ENCODE measurements at regions not wholly inside any gene's neighbourhood (a gene's known extent, or its start where the extent isn't known, plus 50 kb on each side); places are given as distances from the start of the nearest gene placed in this dataset.

DNA sequence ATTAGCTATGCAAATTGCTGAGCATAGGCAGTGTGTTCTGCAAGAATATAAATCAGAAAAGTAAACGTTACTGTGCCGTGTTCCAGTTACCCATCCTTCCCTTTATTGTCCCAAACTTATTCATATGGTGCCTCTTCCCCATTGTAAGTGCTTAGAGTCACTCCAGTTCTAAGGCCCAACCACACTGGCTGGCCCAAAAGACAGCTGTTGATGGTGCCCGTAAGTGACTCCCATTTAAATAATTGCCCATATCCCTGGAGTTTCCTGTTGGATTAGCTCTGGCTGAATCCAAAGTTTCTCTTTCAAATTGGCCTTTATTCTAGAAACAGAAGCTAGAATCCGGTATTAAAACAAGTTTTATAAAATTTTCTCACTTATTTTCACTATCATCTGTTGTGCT lies 400.1 kb upstream of the DDHD1 start:
- H3K27ac ChIP-seq (ENCODE audit: low read length): no peak overlapping the region
- H3K9me3 ChIP-seq (ENCODE audit: control insufficient read depth in 2 of 2, low read length in 2 of 2): no peaks in the 10 kb centered on the region

DNA sequence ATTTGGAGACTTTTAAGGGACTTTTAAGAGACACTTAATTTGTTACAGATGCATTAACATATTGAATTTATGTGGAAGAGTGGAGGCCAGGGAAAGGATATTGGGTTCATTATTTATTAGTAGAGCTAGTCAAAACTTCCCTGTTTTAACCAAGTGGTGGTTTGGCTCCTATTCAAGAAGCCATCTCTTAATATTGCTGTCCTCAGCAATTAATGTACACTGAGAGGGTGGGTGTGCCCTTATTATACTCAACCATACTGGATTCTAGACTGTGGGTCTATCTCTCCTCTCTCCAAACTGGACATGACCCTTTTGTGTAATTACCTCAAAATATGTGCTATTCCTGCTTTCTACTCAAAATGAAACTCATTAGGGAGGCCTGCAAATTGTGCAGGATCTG lies 398.7 kb upstream of the DDHD1 start:
- Histone ChIP-seq H3K27ac (ENCODE audit: low read length) (no peak overlapping the region), H3K27me3 (ENCODE audit: control insufficient read depth in 1 of 2, insufficient read depth in 2 of 2, low read length in 2 of 2) (no peaks in the 10 kb centered on the region), H3K36me3 (ENCODE audit: control insufficient read depth in 2 of 2, insufficient read depth in 2 of 2, low read length in 2 of 2) (no peaks in the 10 kb centered on the region), H3K4me1 (ENCODE audit: control insufficient read depth, insufficient read depth, low read length) (no peaks in the 10 kb centered on the region), H3K9ac (ENCODE audit: low read length in 2 of 2) (no peak overlapping the region), H3K4me3 (ENCODE audit: low read length in 2 of 2) (no peak overlapping the region), H3K9me3 (ENCODE audit: control insufficient read depth in 2 of 2, low read length in 2 of 2) (no peaks in the 10 kb centered on the region)

More for the DNA sequence above, 400.1 kb upstream of the DDHD1 start:
- Histone ChIP-seq H3K27me3 (ENCODE audit: control insufficient read depth in 1 of 2, insufficient read depth in 2 of 2, low read length in 2 of 2) (no peaks in the 10 kb centered on the region), H3K4me1 (ENCODE audit: control insufficient read depth, insufficient read depth, low read length) (no peaks in the 10 kb centered on the region), H3K36me3 (ENCODE audit: control insufficient read depth in 2 of 2, insufficient read depth in 2 of 2, low read length in 2 of 2) (no peaks in the 10 kb centered on the region), H3K9ac (ENCODE audit: low read length in 2 of 2) (no peak overlapping the region), H3K4me3 (ENCODE audit: low read length in 2 of 2) (no peak overlapping the region)

DNA sequence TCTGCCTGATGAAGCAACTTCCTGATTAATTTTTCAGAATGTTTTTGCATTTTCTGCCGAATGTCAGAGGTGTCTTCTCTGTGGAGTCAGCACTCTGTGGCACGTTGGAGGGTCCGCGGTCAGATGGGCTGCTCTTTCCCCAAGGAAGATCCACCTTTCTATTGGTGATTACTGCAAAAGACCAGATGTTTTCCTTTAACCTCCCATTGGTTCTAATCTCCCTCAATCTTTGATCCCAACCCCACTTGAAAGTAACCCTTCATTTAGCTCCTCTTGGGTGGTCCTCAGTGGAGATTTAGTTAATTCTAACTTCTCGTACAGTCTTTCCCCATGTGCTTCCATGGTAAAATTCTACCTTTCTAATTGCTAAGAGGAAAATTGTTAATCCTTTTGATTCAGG lies 397.7 kb upstream of the DDHD1 start:
- H3K4me3 ChIP-seq (ENCODE audit: low read length in 2 of 2): no peak overlapping the region
- H3K27ac ChIP-seq (ENCODE audit: low read length): no peak overlapping the region
- H3K4me1 ChIP-seq (ENCODE audit: control insufficient read depth, insufficient read depth, low read length): no peaks in the 10 kb centered on the region
- no peaks in the 10 kb centered on the region for H3K27me3 ChIP-seq (ENCODE audit: control insufficient read depth in 1 of 2, insufficient read depth in 2 of 2, low read length in 2 of 2)
- H3K9ac ChIP-seq (ENCODE audit: low read length in 2 of 2): no peak overlapping the region
- H3K9me3 ChIP-seq (ENCODE audit: control insufficient read depth in 2 of 2, low read length in 2 of 2): no peaks in the 10 kb centered on the region
- no peaks in the 10 kb centered on the region for H3K36me3 ChIP-seq (ENCODE audit: control insufficient read depth in 2 of 2, insufficient read depth in 2 of 2, low read length in 2 of 2)

DNA sequence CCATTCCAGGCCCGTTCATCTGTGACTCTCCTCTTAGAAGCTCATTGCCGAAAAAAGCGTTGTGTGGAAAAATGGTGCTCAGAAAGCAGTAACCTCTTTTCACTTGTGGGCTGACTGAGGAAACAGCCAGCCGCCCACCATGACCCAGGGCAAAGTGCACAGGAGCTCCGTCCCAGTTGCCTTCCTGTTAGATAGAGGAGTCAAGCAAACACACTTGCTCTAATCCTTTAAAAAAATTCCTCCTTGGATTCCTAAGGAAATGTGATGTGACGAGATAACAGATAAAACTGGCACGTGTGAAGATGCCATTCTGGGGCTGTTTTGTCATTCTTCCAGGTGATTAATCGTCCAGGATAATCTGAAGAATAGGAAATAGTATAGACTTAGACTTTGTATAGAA lies 396.8 kb upstream of the DDHD1 start:
- H3K27me3 ChIP-seq (ENCODE audit: control insufficient read depth in 1 of 2, insufficient read depth in 2 of 2, low read length in 2 of 2): no peaks in the 10 kb centered on the region
- H3K36me3 ChIP-seq (ENCODE audit: control insufficient read depth in 2 of 2, insufficient read depth in 2 of 2, low read length in 2 of 2): no peaks in the 10 kb centered on the region
- no peak overlapping the region for H3K4me3 ChIP-seq (ENCODE audit: low read length in 2 of 2)
- no peak overlapping the region for H3K9ac ChIP-seq (ENCODE audit: low read length in 2 of 2)
- H3K4me1 ChIP-seq (ENCODE audit: control insufficient read depth, insufficient read depth, low read length): no peaks in the 10 kb centered on the region
- no peak overlapping the region for H3K27ac ChIP-seq (ENCODE audit: low read length)
- H3K9me3 ChIP-seq (ENCODE audit: control insufficient read depth in 2 of 2, low read length in 2 of 2): no peaks in the 10 kb centered on the region

DNA sequence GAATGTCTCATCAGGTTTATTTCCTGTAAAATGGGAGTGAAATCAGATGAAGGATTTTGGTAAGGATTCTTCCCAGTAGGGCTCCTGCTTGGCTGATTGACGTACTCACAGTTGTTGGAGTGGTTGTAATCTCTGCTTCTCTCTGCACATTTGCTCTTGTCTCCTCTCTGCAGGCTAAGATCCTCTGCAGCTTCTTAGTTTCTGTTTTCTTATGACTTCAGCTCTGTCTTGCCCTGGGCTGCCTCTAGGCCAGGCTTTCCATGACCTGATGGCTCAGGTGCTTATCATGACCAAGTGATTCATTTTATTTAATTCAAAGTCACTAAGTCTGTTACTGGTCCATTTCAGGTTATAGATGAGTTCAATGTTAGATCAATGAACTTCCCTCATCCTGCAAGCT lies 394.5 kb upstream of the DDHD1 start:
- H3K27me3 ChIP-seq (ENCODE audit: control insufficient read depth in 1 of 2, insufficient read depth in 2 of 2, low read length in 2 of 2): no peaks in the 10 kb centered on the region
- H3K9me3 ChIP-seq (ENCODE audit: control insufficient read depth in 2 of 2, low read length in 2 of 2): no peaks in the 10 kb centered on the region
- no peak overlapping the region for H3K9ac ChIP-seq (ENCODE audit: low read length in 2 of 2)
- H3K4me1 ChIP-seq (ENCODE audit: control insufficient read depth, insufficient read depth, low read length): no peaks in the 10 kb centered on the region
- no peak overlapping the region for H3K27ac ChIP-seq (ENCODE audit: low read length)
- no peaks in the 10 kb centered on the region for H3K36me3 ChIP-seq (ENCODE audit: control insufficient read depth in 2 of 2, insufficient read depth in 2 of 2, low read length in 2 of 2)
- no peak overlapping the region for H3K4me3 ChIP-seq (ENCODE audit: low read length in 2 of 2)

DNA sequence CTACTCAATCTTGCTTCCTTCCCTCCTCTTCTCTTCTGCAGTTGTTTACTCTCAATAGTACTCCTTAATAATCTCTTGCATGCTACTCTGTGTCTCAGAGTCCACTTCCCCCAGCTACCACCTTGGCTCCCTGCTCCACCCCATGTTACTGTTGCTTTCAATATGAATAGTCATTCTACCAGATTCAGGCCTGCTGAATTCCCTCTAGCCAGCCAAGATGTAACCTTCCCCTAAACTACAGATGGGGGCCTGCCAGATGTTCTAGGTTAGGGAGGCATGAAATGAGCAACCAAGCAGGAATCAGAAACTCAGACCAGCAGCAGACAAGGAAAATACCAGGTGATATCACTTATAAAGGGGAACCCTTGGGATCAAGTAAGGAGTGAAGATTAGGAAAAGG lies 392.1 kb upstream of the DDHD1 start:
- Histone ChIP-seq H3K27ac (ENCODE audit: low read length) (no peak overlapping the region), H3K36me3 (ENCODE audit: control insufficient read depth in 2 of 2, insufficient read depth in 2 of 2, low read length in 2 of 2) (no peaks in the 10 kb centered on the region), H3K9ac (ENCODE audit: low read length in 2 of 2) (no peak overlapping the region), H3K4me1 (ENCODE audit: control insufficient read depth, insufficient read depth, low read length) (peaks cover 6% of the 10 kb centered on the region), H3K27me3 (ENCODE audit: control insufficient read depth in 1 of 2, insufficient read depth in 2 of 2, low read length in 2 of 2) (no peaks in the 10 kb centered on the region), H3K9me3 (ENCODE audit: control insufficient read depth in 2 of 2, low read length in 2 of 2) (no peaks in the 10 kb centered on the region), H3K4me3 (ENCODE audit: low read length in 2 of 2) (no peak overlapping the region)

DNA sequence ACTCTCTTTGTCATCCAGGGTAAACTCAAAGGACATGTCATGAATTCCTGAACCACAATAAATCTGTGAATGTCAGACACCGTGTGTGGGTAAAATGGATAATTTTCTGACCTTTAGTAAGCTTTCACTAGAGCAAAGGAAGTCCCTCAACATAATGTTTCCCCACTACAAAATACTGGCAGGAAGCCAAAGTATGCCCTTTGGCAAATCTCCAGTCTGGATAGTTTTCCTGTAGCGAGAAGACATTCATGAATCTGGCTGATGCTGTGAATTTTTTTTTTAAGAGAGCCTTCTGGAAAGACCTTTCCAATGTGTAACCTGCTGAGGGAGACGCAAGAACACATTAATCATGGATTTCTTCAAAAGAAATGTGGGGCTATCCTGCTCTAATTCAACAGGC lies 389.6 kb upstream of the DDHD1 start:
- Histone ChIP-seq H3K4me1 (ENCODE audit: control insufficient read depth, insufficient read depth, low read length) (peaks cover 8% of the 10 kb centered on the region), H3K36me3 (ENCODE audit: control insufficient read depth in 2 of 2, insufficient read depth in 2 of 2, low read length in 2 of 2) (no peaks in the 10 kb centered on the region), H3K27ac (ENCODE audit: low read length) (no peak overlapping the region), H3K4me3 (ENCODE audit: low read length in 2 of 2) (no peak overlapping the region), H3K9me3 (ENCODE audit: control insufficient read depth in 2 of 2, low read length in 2 of 2) (no peaks in the 10 kb centered on the region), H3K27me3 (ENCODE audit: control insufficient read depth in 1 of 2, insufficient read depth in 2 of 2, low read length in 2 of 2) (no peaks in the 10 kb centered on the region), H3K9ac (ENCODE audit: low read length in 2 of 2) (no peak overlapping the region)

DNA sequence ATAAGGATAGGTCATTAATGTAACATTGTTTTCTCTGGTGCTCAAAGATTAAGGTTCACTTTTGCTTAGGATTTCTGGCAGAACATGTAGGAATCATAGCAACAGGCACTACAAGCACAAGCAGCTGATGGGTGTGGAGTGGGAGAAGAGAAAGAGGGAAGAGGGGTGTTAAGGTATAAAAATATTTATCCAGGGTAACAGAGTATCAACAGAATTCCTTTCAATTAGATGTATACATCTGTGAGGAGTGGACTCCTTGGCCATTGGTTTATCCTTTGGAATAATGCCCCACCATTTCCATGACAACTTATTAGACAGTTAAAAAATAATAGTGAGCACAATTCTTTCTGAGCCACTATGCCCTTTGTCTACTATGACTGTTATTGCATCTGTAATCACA lies 388.3 kb upstream of the DDHD1 start:
- Histone ChIP-seq H3K27me3 (ENCODE audit: control insufficient read depth in 1 of 2, insufficient read depth in 2 of 2, low read length in 2 of 2) (no peaks in the 10 kb centered on the region), H3K4me1 (ENCODE audit: control insufficient read depth, insufficient read depth, low read length) (peaks cover 13% of the 10 kb centered on the region), H3K36me3 (ENCODE audit: control insufficient read depth in 2 of 2, insufficient read depth in 2 of 2, low read length in 2 of 2) (no peaks in the 10 kb centered on the region), H3K9ac (ENCODE audit: low read length in 2 of 2) (no peak overlapping the region), H3K4me3 (ENCODE audit: low read length in 2 of 2) (no peak overlapping the region), H3K9me3 (ENCODE audit: control insufficient read depth in 2 of 2, low read length in 2 of 2) (no peaks in the 10 kb centered on the region), H3K27ac (ENCODE audit: low read length) (no peak overlapping the region)

DNA sequence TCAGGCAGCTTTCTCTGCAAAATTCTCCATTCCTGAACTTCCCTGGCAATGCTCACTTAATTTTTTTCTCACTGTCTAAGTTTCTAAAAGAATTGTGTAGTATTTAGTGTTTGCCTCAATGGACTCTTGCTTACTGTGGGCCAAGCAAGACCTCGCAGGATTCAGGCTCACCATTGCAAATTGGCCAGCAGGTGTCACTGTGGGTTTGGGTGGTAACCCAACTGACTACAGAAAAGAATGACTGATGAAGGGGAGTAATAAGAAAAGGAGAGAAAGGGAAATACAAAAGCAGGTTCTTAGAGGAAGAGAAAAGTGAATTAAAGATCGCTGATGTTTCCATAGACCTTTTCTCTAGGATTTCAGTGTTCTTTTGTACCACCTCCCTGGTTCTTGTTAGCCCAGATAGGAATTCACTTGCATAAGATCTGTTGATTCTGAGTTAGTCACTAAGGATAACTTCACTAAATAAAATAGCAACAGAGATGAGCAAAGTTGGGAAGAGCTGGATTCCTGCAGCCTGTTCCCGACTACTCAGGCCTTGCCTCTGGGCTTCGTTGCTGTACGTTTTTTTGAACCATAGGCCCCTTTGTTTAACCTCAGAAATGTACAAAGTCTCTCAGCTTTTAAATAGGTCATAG lies 386.5 kb upstream of the DDHD1 start:
- H3K9ac ChIP-seq (ENCODE audit: low read length in 2 of 2): no peak overlapping the region
- no peak overlapping the region for H3K4me3 ChIP-seq (ENCODE audit: low read length in 2 of 2)
- H3K4me1 ChIP-seq (ENCODE audit: control insufficient read depth, insufficient read depth, low read length): peaks cover 13% of the 10 kb centered on the region
- no peaks in the 10 kb centered on the region for H3K36me3 ChIP-seq (ENCODE audit: control insufficient read depth in 2 of 2, insufficient read depth in 2 of 2, low read length in 2 of 2)
- H3K27me3 ChIP-seq (ENCODE audit: control insufficient read depth in 1 of 2, insufficient read depth in 2 of 2, low read length in 2 of 2): no peaks in the 10 kb centered on the region
- peak overlapping the region; percentile 25 for H3K27ac ChIP-seq (ENCODE audit: low read length)
- no peaks in the 10 kb centered on the region for H3K9me3 ChIP-seq (ENCODE audit: control insufficient read depth in 2 of 2, low read length in 2 of 2)

DNA sequence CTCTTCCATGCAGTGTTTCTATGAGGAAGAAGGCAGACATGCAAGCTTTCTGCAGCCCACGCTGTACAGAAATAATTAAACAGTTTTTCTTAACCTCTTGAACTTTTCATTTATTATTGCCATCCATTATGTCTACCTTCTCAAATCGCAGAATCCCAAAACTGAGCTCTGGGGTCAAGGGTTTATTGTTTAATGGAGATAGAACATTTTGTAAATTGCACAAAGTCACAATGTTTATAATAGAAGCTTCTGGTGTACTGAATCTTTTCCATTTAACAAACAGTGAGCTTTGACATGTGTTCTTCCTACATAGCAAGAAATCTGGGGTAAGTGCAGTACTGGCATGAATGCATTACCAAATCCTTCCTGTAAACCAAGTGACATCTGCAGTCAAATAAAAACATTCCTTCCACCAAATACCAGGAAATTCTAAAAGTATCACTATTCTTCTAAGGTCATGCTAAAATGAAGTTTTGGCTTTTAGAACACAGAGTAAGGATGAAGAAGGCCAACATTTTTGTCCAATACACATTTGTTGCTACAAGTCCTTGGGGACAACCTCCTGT lies 385.3 kb upstream of the DDHD1 start:
- Histone ChIP-seq H3K9me3 (ENCODE audit: control insufficient read depth in 2 of 2, low read length in 2 of 2) (no peaks in the 10 kb centered on the region), H3K4me1 (ENCODE audit: control insufficient read depth, insufficient read depth, low read length) (peaks cover 13% of the 10 kb centered on the region), H3K36me3 (ENCODE audit: control insufficient read depth in 2 of 2, insufficient read depth in 2 of 2, low read length in 2 of 2) (no peaks in the 10 kb centered on the region), H3K4me3 (ENCODE audit: low read length in 2 of 2) (no peak overlapping the region), H3K27ac (ENCODE audit: low read length) (peak overlapping the region; percentile 50), H3K9ac (ENCODE audit: low read length in 2 of 2) (no peak overlapping the region), H3K27me3 (ENCODE audit: control insufficient read depth in 1 of 2, insufficient read depth in 2 of 2, low read length in 2 of 2) (no peaks in the 10 kb centered on the region)

DNA sequence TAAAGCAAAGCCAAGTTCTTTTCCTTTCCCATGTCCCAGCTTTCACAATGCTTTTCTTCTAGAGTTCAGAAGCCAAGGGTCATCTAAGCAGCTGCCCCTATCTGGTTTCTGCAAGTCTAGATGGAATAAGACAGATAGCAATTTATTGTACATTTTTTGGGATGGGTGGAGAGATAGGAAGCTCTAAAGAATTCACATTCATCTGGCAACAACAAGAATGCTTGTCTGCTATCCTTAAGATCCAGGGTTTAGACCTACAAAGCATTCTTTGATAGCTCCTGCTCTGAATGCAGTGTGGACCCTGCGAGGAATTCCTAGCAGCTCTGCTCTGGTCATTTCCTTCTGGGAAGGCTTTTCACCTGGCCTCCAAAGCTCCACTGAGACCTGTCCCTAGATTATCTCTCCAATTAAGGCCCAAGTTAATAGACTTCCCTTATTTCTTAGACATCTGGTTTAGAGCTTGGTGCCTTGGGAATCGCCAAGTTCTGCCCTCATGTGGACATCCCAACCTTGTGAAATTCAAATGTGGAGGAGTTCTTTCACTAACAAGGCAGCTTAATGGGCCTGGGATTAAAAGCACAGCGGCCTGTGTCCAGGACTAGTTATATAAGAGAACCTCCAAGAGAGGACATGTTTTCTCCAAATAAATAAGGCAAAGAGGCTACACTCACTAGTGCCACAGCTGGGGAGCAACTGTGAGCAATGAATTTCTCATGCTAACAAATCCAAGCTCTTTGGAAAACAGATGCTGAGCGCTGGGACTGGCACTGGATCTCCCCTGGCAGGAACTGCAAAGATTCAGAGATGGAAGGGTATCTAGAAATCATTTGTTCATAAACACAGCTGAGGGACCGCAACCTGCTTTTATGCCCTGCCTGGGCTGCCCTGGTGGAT lies 384.5 kb upstream of the DDHD1 start:
- Histone ChIP-seq H3K9me3 (ENCODE audit: control insufficient read depth in 2 of 2, low read length in 2 of 2) (no peaks in the 10 kb centered on the region), H3K9ac (ENCODE audit: low read length in 2 of 2) (no peak overlapping the region), H3K27me3 (ENCODE audit: control insufficient read depth in 1 of 2, insufficient read depth in 2 of 2, low read length in 2 of 2) (peaks cover 0 to 3% of the 10 kb centered on the region in 2 donors), H3K4me3 (ENCODE audit: low read length in 2 of 2) (no peak overlapping the region), H3K4me1 (ENCODE audit: control insufficient read depth, insufficient read depth, low read length) (peaks cover 13% of the 10 kb centered on the region), H3K36me3 (ENCODE audit: control insufficient read depth in 2 of 2, insufficient read depth in 2 of 2, low read length in 2 of 2) (no peaks in the 10 kb centered on the region), H3K27ac (ENCODE audit: low read length) (peak overlapping the region; percentile 50)
